Aorta (tissue), 5 donors: ENCODE measurements at regions not wholly inside any gene's neighbourhood (a gene's known extent, or its start where the extent isn't known, plus 50 kb on each side); places are given as distances from the start of the nearest gene placed in this dataset.

ENCODE experiments used
- ATAC-seq: fragments of 200-7000 bp; cut with Tn5 transposase; one replicate; pipeline ENCODE4 v1.9.1; 2022; ENCODE audit warnings: moderate library complexity; ENCODE audit not compliant: low FRiP score
- DNase-seq, 2 donors: peaks; one replicate each; pipeline ENCODE4 v3.0.0-alpha.2; 2020
- H3K27ac ChIP-seq, 2 donors: one replicate each; pipeline ENCODE4 v1.5.1; 2013; ENCODE audit warnings: low read length in 2 of 2, mild to moderate bottlenecking in 2 of 2, moderate library complexity in 2 of 2, control low read depth in 1 of 2, inconsistent platforms in 1 of 2, low read depth in 1 of 2
- H3K27me3 ChIP-seq, 2 donors: one replicate each; pipeline ENCODE4 v1.6.1; 2013; ENCODE audit warnings: control low read depth in 1 of 2, low read length in 1 of 2, mild to moderate bottlenecking in 1 of 2, moderate library complexity in 1 of 2; ENCODE audit not compliant: insufficient read depth in 2 of 2, control insufficient read depth in 1 of 2
- H3K36me3 ChIP-seq, 2 donors: one replicate each; pipeline ENCODE4 v1.6.1; 2013; ENCODE audit warnings: control low read depth in 1 of 2, low read length in 1 of 2, mild to moderate bottlenecking in 1 of 2; ENCODE audit not compliant: insufficient read depth in 2 of 2, control insufficient read depth in 1 of 2
- H3K4me1 ChIP-seq, 2 donors: one replicate each; pipeline ENCODE4 v1.6.1; 2013; ENCODE audit warnings: low read length in 2 of 2, control low read depth in 1 of 2, mild to moderate bottlenecking in 1 of 2, moderate library complexity in 1 of 2; ENCODE audit not compliant: insufficient read depth in 2 of 2, control insufficient read depth in 1 of 2
- H3K4me3 ChIP-seq, 2 donors: one replicate each; pipeline ENCODE4 v1.5.1; 2013; ENCODE audit warnings: low read length in 2 of 2, control low read depth in 1 of 2, mild to moderate bottlenecking in 1 of 2
- H3K9me3 ChIP-seq: one replicate; pipeline ENCODE4 v1.6.1; 2013; ENCODE audit warnings: mild to moderate bottlenecking, low read length; ENCODE audit not compliant: control insufficient read depth
- WGBS, 2 donors: extraction: QIAGEN DNeasy Blood & Tissue Kit; methylation state at CpG; one replicate each; pipeline ENCODE4 v1.1.7; 2013; 5-methylcytosine and 5-hydroxymethylcytosine counted together
- intact Hi-C, 2 donors: fragments of 100-400 bp; cut with DNase I; formaldehyde crosslinking; loops; one replicate each; pipeline versions ENCODE4 v1.14.2 to v1.15.0; 2022
- donor health status: healthy with polysubstance abuse.
- donor health status: Bipolar disorder and iron deficiency.
- donor health status: DM: no; HTN: no; CAD: no.
- donor health status: DM: no; HTN: no; CAD: no.
- donor health status: DM: yes; HTN: yes; CAD: no.

DNA sequence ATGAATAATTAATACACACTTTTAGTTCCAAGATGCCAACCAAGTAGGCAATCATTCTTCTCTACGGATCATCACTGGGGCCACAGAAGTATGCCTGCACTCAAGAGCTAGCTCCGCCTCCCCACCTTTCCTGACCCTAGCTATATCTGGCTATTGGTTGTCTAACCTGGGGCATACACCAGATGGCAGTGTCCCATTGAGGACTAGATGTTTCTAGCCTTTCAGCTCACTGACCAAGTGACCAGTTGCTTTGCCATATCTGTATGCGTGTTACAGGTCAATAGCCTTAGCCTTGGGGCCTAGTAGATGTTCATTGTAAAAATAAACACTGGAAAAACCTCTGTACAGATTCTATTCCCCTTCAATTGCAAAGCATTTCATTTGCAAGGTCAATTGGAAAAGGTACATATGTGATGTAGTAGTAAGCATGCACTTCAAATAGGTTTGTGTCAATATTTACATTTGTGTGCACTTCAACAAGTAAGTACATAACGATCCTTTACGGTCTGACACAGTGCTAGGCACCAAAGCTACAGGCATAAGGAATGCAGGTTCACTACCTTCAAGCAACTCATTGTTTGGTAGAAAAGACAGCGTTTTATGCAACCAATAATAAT, 521.7 kb downstream of the PPARGC1A start:
- no peaks in the 10 kb centered on the region for H3K4me1 ChIP-seq
- DNase-seq: no peak
- 46 to 56% methylated on average over 6 of the region's 6 CpGs for WGBS, 2 donors
- no peaks in the 10 kb centered on the region for H3K27me3 ChIP-seq
- no peaks in the 10 kb centered on the region for H3K36me3 ChIP-seq
- H3K9me3 ChIP-seq: peaks cover 2% of the 10 kb centered on the region
- no peak overlapping the region for H3K27ac ChIP-seq
- intact Hi-C loops: no loop called here
- H3K4me3 ChIP-seq: no peak overlapping the region
- no peak for ATAC-seq

- no peak for ATAC-seq
- intact Hi-C loops: no loop called here
- Histone ChIP-seq H3K27ac (no peak overlapping the region), H3K4me3 (no peak overlapping the region), H3K4me1 (no peaks in the 10 kb centered on the region), H3K9me3 (peaks cover 2% of the 10 kb centered on the region), H3K27me3 (no peaks in the 10 kb centered on the region), H3K36me3 (no peaks in the 10 kb centered on the region)
- WGBS, 2 donors: 79 to 87% methylated on average over 1 of the region's 1 CpG
- DNase-seq: no peak
These were observed 523.3 kb downstream of the PPARGC1A start for GRCh38 chr4:23366557-23366906.

GRCh38 chr4:23365871-23366556, 523.8 kb downstream of the PPARGC1A start:
- Histone ChIP-seq H3K4me1 (no peaks in the 10 kb centered on the region), H3K27me3 (no peaks in the 10 kb centered on the region), H3K9me3 (peaks cover 2% of the 10 kb centered on the region), H3K36me3 (no peaks in the 10 kb centered on the region), H3K27ac (no peak overlapping the region), H3K4me3 (no peak overlapping the region)
- DNase-seq (no peak), ATAC-seq (no peak)
- intact Hi-C loops: no loop called here
- 43 to 45% methylated on average over 2 of the region's 2 CpGs for WGBS, 2 donors

DNA sequence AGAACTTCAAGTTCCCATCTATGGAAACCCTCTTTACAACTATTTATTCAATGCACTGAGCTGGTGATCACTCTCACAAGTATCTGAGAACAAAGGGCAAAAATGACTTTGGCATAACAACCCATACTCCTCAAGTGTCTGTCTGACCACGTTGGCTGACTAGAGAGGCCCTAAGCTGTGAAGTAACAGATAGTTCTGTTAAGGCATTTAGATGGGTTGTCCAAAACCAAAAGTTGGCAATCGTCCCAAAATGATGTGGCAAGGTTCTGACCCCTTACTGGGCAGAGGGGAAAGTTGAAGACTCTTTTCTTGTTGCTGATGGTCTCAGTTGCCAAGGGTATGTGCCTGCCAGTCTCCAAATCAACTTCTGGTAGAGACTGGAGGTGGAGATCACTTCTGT, 524.8 kb downstream of the PPARGC1A start:
- no peak for ATAC-seq
- Histone ChIP-seq H3K27me3 (no peaks in the 10 kb centered on the region), H3K36me3 (no peaks in the 10 kb centered on the region), H3K27ac (no peak overlapping the region), H3K4me1 (no peaks in the 10 kb centered on the region), H3K4me3 (no peak overlapping the region), H3K9me3 (no peaks in the 10 kb centered on the region)
- intact Hi-C loops: no loop called here
- 42 to 50% methylated on average over 2 of the region's 2 CpGs for WGBS, 2 donors
- DNase-seq: no peak

DNA sequence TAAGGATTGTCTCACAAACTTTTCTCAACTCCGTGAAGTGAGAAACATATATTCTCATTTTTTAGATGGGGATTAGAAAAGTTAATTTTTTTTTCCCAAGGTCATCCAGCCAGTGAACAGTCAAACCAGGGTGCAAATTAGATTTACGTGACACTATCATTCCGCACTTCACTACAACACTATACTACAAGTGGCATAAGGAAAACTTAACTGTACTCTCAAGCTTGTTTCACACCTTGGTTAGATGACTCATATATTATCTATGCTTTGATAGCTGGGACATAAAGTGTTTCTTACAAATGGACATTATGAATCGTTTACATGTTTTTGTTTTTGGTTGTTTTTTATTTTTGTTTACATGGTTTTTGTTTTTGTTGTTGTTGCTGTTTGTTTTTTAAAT, 525.7 kb downstream of the PPARGC1A start:
- whole genome bisulfite sequencing, 2 donors: 83% methylated on average over 4 of the region's 4 CpGs
- H3K27ac ChIP-seq: no peak overlapping the region

GRCh38 chr4:23361453-23361852, 528.4 kb downstream of the PPARGC1A start:
- WGBS, 2 donors: 86 to 88% methylated on average over 9 of the region's 9 CpGs
- DNase-seq: no peak
- no peak for ATAC-seq
- H3K27ac ChIP-seq: no peak overlapping the region
- no peaks in the 10 kb centered on the region for H3K27me3 ChIP-seq
- H3K4me3 ChIP-seq: no peak overlapping the region
- no peaks in the 10 kb centered on the region for H3K4me1 ChIP-seq
- H3K9me3 ChIP-seq: no peaks in the 10 kb centered on the region
- intact Hi-C loops: no loop called here
- no peaks in the 10 kb centered on the region for H3K36me3 ChIP-seq

More for the DNA sequence above, 525.7 kb downstream of the PPARGC1A start:
- Histone ChIP-seq H3K4me1 (no peaks in the 10 kb centered on the region), H3K36me3 (no peaks in the 10 kb centered on the region), H3K27me3 (no peaks in the 10 kb centered on the region), H3K4me3 (no peak overlapping the region), H3K9me3 (no peaks in the 10 kb centered on the region)
- ATAC-seq (no peak), DNase-seq (no peak)
- intact Hi-C loops: no loop called here

DNA sequence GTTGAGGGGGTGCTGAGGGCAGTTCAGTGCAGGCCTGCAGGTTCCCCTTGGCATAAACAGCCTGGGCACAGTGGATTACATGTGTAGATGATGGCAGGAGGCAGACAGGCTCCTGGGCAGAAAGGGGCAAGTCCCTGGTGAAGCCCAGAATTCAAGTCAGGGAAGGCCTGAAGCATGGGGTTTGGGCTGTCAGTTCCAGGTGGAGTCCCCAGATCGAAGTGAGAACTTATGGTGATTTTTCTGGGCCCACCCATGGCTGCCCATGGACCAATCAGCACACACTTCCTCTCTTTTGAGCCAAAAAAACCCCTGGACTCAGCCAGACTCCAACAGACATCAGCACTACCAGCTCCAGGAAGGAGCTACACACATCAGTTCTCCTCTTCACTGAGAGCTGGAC, 529.1 kb downstream of the PPARGC1A start:
- ATAC-seq: no peak

DNA sequence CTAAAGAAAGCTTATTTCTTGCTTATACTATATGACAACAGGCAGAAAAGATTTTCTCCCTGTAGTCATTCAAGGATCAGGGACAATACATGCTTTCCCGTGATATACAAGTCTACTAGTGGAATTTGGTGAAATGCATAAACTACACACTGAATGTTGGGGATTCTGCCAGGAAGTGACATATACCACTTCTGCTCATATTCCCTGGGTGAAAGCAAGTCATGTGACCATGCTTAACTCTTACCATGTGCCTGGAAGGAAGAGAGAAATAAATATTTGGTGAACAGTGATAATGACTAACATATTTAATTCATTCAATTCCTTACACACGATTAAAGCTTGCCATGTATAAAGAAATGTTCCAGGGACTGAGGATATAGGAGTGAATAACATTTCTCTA, 534.6 kb downstream of the PPARGC1A start:
- 62 to 67% methylated on average over 2 of the region's 2 CpGs for WGBS, 2 donors
- H3K9me3 ChIP-seq: no peaks in the 10 kb centered on the region
- no peak overlapping the region for H3K27ac ChIP-seq
- no peaks in the 10 kb centered on the region for H3K36me3 ChIP-seq
- no peaks in the 10 kb centered on the region for H3K4me1 ChIP-seq
- H3K4me3 ChIP-seq: no peak overlapping the region
- intact Hi-C loops: no loop called here
- ATAC-seq (no peak), DNase-seq (no peak)
- no peaks in the 10 kb centered on the region for H3K27me3 ChIP-seq

More for the DNA sequence above, 529.1 kb downstream of the PPARGC1A start:
- Histone ChIP-seq H3K36me3 (no peaks in the 10 kb centered on the region), H3K27me3 (no peaks in the 10 kb centered on the region), H3K27ac (no peak overlapping the region), H3K4me1 (no peaks in the 10 kb centered on the region), H3K4me3 (no peak overlapping the region), H3K9me3 (no peaks in the 10 kb centered on the region)
- no peak for DNase-seq
- intact Hi-C loops: no loop called here
- WGBS, 2 donors: 67 to 81% methylated on average over 1 of the region's 1 CpG

GRCh38 chr4:23353200-23353599, 536.6 kb downstream of the PPARGC1A start:
- 76 to 93% methylated on average over 1 of the region's 1 CpG for whole genome bisulfite sequencing, 2 donors
- ATAC-seq: no peak

More at GRCh38 chr4:23353200-23353599, 536.6 kb downstream of the PPARGC1A start:
- Histone ChIP-seq H3K27me3 (no peaks in the 10 kb centered on the region), H3K9me3 (no peaks in the 10 kb centered on the region), H3K36me3 (no peaks in the 10 kb centered on the region), H3K4me3 (no peak overlapping the region), H3K4me1 (no peaks in the 10 kb centered on the region), H3K27ac (no peak overlapping the region)
- intact Hi-C loops: no loop called here
- DNase-seq: no peak
